Smooth muscle cell (in vitro differentiated cells): ENCODE measurements at regions not wholly inside any gene's neighbourhood (a gene's known extent, or its start where the extent isn't known, plus 50 kb on each side); places are given as distances from the start of the nearest gene placed in this dataset.

Source experiments
- DNase-seq: peaks from one replicate; lab custom pipeline; 2025; ENCODE audit not compliant: unreplicated experiment; lab: John Stamatoyannopoulos, UW
- H2AFZ ChIP-seq: fragments of 200-600 bp; sonication (generic); 2 replicates; pipeline ENCODE4 v1.6.0; 2016; ENCODE audit warnings: antibody characterized with exemption, low read depth, mild to moderate bottlenecking
- H3F3A ChIP-seq: fragments of 200-600 bp; sonication (generic); 2 replicates; pipeline ENCODE4 v1.6.0; 2017; ENCODE audit warnings: antibody characterized with exemption, low read depth
- H3K27ac ChIP-seq: fragments of 200-600 bp; sonication (generic); 2 replicates; pipeline ENCODE4 v1.5.1; 2016; ENCODE audit warnings: low read depth, mild to moderate bottlenecking
- H3K27me3 ChIP-seq: fragments of 200-600 bp; sonication (generic); 2 replicates; pipeline ENCODE4 v1.6.1; 2016; ENCODE audit warnings: low read depth, mild to moderate bottlenecking
- H3K36me3 ChIP-seq: fragments of 200-600 bp; sonication (generic); 2 replicates; pipeline ENCODE4 v1.5.1; 2016; ENCODE audit warnings: low read depth
- H3K4me1 ChIP-seq: fragments of 200-600 bp; sonication (generic); 2 replicates; pipeline ENCODE4 v1.5.1; 2016; ENCODE audit warnings: low read depth
- H3K4me2 ChIP-seq: fragments of 200-600 bp; sonication (generic); 2 replicates; pipeline ENCODE4 v1.6.0; 2016; ENCODE audit warnings: mild to moderate bottlenecking
- H3K4me3 ChIP-seq: fragments of 200-600 bp; sonication (generic); 2 replicates; pipeline ENCODE4 v1.5.1; 2016; ENCODE audit warnings: mild to moderate bottlenecking
- H3K79me2 ChIP-seq: fragments of 200-600 bp; sonication (generic); 2 replicates; pipeline ENCODE4 v1.6.0; 2016; ENCODE audit warnings: low read depth, mild to moderate bottlenecking
- H3K9ac ChIP-seq: fragments of 200-600 bp; sonication (generic); 2 replicates; pipeline ENCODE4 v1.6.0; 2016; ENCODE audit warnings: low read depth
- H3K9me3 ChIP-seq: fragments of 200-600 bp; sonication (generic); replicated peaks from 2 replicates; pipeline ENCODE4 v1.5.1; 2016; ENCODE audit warnings: low read depth
- H4K20me1 ChIP-seq: fragments of 200-600 bp; sonication (generic); 2 replicates; pipeline ENCODE4 v1.6.0; 2016; ENCODE audit warnings: low read depth
- WGBS: methylation state at CpG from one replicate; pipeline ENCODE4 v1.1.7; 2016; ENCODE audit warnings: low lambda C conversion rate; 5-methylcytosine and 5-hydroxymethylcytosine counted together
- TF ChIP-seq, protein P1 (sequence below): fragments of 200-600 bp; sonication (generic); IDR thresholded peaks from 2 replicates; pipeline ENCODE4 v1.5.1; 2017; ENCODE audit warnings: borderline replicate concordance, mild to moderate bottlenecking, antibody characterized with exemption; ENCODE audit not compliant: insufficient read depth, poor library complexity, severe bottlenecking

DNA sequence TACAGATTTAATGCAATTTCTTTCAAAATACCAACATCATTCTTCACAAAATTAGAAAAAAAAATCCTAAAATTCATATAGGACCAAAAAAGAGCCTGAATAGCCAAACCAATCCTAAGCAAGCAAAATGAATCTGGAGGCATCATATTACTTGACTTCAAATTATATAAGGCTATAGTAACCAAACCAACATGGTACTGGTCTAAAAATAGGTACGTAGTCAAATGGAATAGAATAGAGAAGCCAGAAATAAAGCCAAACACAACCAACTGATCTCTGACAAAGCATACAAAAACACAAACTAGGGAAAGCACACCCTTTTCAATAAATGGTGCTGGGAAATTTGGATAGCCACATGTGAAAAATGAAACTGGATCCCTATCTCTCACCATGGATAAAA is 112.3 kb upstream of the TSPAN2 start:
- Histone ChIP-seq H3K4me1 (no peaks in the 10 kb centered on the region), H3K27me3 (no peaks in the 10 kb centered on the region), H2AFZ (no peak overlapping the region), H3K9ac (no peak overlapping the region), H3K36me3 (peaks cover 8% of the 10 kb centered on the region), H4K20me1 (no peaks in the 10 kb centered on the region), H3K79me2 (no peaks in the 10 kb centered on the region), H3F3A (no peaks in the 10 kb centered on the region), H3K9me3 (peaks cover 10% of the 10 kb centered on the region), H3K27ac (no peak overlapping the region), H3K4me2 (no peak overlapping the region), H3K4me3 (no peak overlapping the region)
- 100% methylated on average over 1 of the region's 1 CpG for WGBS
- DNase-seq, result no peak
- TF ChIP-seq, protein P1, sequence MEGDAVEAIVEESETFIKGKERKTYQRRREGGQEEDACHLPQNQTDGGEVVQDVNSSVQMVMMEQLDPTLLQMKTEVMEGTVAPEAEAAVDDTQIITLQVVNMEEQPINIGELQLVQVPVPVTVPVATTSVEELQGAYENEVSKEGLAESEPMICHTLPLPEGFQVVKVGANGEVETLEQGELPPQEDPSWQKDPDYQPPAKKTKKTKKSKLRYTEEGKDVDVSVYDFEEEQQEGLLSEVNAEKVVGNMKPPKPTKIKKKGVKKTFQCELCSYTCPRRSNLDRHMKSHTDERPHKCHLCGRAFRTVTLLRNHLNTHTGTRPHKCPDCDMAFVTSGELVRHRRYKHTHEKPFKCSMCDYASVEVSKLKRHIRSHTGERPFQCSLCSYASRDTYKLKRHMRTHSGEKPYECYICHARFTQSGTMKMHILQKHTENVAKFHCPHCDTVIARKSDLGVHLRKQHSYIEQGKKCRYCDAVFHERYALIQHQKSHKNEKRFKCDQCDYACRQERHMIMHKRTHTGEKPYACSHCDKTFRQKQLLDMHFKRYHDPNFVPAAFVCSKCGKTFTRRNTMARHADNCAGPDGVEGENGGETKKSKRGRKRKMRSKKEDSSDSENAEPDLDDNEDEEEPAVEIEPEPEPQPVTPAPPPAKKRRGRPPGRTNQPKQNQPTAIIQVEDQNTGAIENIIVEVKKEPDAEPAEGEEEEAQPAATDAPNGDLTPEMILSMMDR, result no peak

- H3K9me3 ChIP-seq, result peaks cover 10% of the 10 kb centered on the region
- no peak overlapping the region for H3K4me3 ChIP-seq
- H3K9ac ChIP-seq, result no peak overlapping the region
- no peak overlapping the region for H2AFZ ChIP-seq
- no peaks in the 10 kb centered on the region for H3K79me2 ChIP-seq
- no peaks in the 10 kb centered on the region for H3K27me3 ChIP-seq
- no peaks in the 10 kb centered on the region for H4K20me1 ChIP-seq
- H3K4me1 ChIP-seq, result peaks cover 5% of the 10 kb centered on the region
- DNase-seq, result no peak
- H3K36me3 ChIP-seq, result peaks cover 8% of the 10 kb centered on the region
- peak overlapping the region; percentile 1 for H3K4me2 ChIP-seq
- TF ChIP-seq, protein P1, result no peak
- H3K27ac ChIP-seq, result no peak overlapping the region
- no peaks in the 10 kb centered on the region for H3F3A ChIP-seq
- 44% methylated on average over 5 of the region's 5 CpGs for WGBS
Measured at GRCh38 chr1:115199416-115200132, 110.3 kb upstream of the TSPAN2 start.

- TF ChIP-seq, protein P1, result no peak
- Histone ChIP-seq H3K36me3 (peaks cover 7% of the 10 kb centered on the region), H3K9ac (no peak overlapping the region), H3K79me2 (no peaks in the 10 kb centered on the region), H3K4me2 (no peak overlapping the region), H3K27ac (no peak overlapping the region), H3F3A (no peaks in the 10 kb centered on the region), H3K4me3 (no peak overlapping the region), H3K27me3 (no peaks in the 10 kb centered on the region), H2AFZ (no peak overlapping the region), H4K20me1 (no peaks in the 10 kb centered on the region), H3K9me3 (peaks cover 6% of the 10 kb centered on the region), H3K4me1 (peaks cover 8% of the 10 kb centered on the region)
- DNase-seq, result no peak
- WGBS, result 37% methylated on average over 4 of the region's 4 CpGs
Measured at GRCh38 chr1:115198938-115199337, 109.6 kb upstream of the TSPAN2 start.

DNA sequence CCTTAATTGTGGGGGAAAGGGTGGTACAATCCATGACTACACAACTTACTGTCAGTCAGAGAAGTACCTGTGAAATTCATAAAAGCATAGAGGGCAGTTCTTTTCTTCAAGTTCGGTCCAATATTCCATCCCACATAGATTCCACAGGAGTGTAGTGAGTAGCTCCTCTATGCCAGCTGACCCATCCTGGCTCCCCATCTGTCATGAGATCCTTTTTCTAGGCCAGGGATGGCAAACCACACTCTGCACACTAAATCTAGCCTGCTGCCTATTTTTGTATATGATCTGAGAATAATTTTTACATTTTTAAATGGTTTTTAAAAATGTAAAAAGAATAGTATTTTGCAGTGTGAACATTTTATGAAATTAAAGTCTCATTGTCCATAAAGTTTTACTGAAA is 107.0 kb upstream of the TSPAN2 start:
- H3K79me2 ChIP-seq, result no peaks in the 10 kb centered on the region
- H3K9me3 ChIP-seq, result no peaks in the 10 kb centered on the region
- no peaks in the 10 kb centered on the region for H4K20me1 ChIP-seq
- H3K4me2 ChIP-seq, result no peak overlapping the region
- no peak for DNase-seq
- peaks cover 8% of the 10 kb centered on the region for H3K4me1 ChIP-seq
- no peak overlapping the region for H3K4me3 ChIP-seq
- H3K9ac ChIP-seq, result no peak overlapping the region
- no peak overlapping the region for H3K27ac ChIP-seq
- 96% methylated on average over 1 of the region's 1 CpG for WGBS
- TF ChIP-seq, protein P1, result no peak
- H3F3A ChIP-seq, result peaks cover 7% of the 10 kb centered on the region
- H3K36me3 ChIP-seq, result no peaks in the 10 kb centered on the region
- H3K27me3 ChIP-seq, result no peaks in the 10 kb centered on the region
- H2AFZ ChIP-seq, result no peak overlapping the region
